SK-N-SH (cell line): ENCODE measurements at regions not wholly inside any gene's neighbourhood (a gene's known extent, or its start where the extent isn't known, plus 50 kb on each side); places are given as distances from the start of the nearest gene placed in this dataset.

Source experiments
- EZH2phosphoT487 ChIP-seq: fragments of 200-600 bp; sonication (generic); IDR thresholded peaks from 2 replicates; pipeline ENCODE4 v1.6.1; 2017; ENCODE audit warnings: low read depth, mixed run types, mild to moderate bottlenecking, antibody characterized with exemption, moderate library complexity, borderline replicate concordance
- GABPA ChIP-seq: IDR thresholded peaks from 2 replicates; pipeline ENCODE4 v1.4.0; 2012; ENCODE audit warnings: low read depth, mild to moderate bottlenecking
- JUND ChIP-seq: IDR thresholded peaks from 2 replicates; pipeline ENCODE4 v1.4.0; 2012
- MXI1 ChIP-seq: IDR thresholded peaks from 2 replicates; pipeline ENCODE4 v1.6.1; 2012; ENCODE audit warnings: mild to moderate bottlenecking, low read depth, low read length, improper control_type of control experiment
- RCOR1 ChIP-seq: fragments of 150-350 bp; IDR thresholded peaks from 2 replicates; pipeline ENCODE4 v1.6.1; 2017; ENCODE audit warnings: antibody characterized with exemption, low read length
- TF ChIP-seq, protein P1 (sequence below): fragments of 150-350 bp; IDR thresholded peaks from 2 replicates; pipeline ENCODE4 v1.6.1; 2017; ENCODE audit warnings: antibody characterized with exemption, low read length, low read depth, borderline replicate concordance
- TF ChIP-seq, protein P2 (sequence below): fragments of 200-600 bp; sonication (generic); IDR thresholded peaks from 2 replicates; pipeline ENCODE4 v1.6.1; 2017; ENCODE audit warnings: antibody characterized with exemption, mild to moderate bottlenecking, moderate library complexity
- TF ChIP-seq, protein P3 (sequence below): IDR thresholded peaks from 2 replicates; pipeline ENCODE4 v1.4.0; 2012; ENCODE audit warnings: low read depth

DNA sequence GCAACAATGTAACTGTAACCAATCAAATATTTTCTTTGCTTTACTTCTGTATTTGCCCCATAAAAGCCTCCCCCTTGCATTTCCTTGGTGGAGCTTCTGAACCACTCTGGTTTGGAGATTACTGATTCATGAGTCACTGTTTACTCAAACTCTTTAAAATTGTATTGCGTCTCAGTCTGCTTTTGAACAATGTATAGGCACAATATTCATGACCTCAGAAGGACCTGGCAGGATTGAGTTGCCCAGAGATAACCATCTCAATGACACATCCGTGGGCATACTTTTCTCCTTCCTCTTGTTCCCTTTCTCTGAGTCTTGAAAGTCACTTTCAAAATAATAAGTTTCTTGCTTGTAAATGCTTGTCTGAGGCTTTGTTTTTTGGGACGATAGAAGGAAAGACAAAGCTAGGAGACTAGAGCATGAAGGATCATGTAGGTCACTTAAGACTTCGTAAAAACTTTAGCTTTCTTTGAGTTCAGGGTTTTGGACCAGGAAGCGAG lies 57.1 kb upstream of the POU1F1 start:
- TF ChIP-seq, protein P1, sequence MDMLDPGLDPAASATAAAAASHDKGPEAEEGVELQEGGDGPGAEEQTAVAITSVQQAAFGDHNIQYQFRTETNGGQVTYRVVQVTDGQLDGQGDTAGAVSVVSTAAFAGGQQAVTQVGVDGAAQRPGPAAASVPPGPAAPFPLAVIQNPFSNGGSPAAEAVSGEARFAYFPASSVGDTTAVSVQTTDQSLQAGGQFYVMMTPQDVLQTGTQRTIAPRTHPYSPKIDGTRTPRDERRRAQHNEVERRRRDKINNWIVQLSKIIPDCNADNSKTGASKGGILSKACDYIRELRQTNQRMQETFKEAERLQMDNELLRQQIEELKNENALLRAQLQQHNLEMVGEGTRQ: no peak
- TF ChIP-seq, protein P2, sequence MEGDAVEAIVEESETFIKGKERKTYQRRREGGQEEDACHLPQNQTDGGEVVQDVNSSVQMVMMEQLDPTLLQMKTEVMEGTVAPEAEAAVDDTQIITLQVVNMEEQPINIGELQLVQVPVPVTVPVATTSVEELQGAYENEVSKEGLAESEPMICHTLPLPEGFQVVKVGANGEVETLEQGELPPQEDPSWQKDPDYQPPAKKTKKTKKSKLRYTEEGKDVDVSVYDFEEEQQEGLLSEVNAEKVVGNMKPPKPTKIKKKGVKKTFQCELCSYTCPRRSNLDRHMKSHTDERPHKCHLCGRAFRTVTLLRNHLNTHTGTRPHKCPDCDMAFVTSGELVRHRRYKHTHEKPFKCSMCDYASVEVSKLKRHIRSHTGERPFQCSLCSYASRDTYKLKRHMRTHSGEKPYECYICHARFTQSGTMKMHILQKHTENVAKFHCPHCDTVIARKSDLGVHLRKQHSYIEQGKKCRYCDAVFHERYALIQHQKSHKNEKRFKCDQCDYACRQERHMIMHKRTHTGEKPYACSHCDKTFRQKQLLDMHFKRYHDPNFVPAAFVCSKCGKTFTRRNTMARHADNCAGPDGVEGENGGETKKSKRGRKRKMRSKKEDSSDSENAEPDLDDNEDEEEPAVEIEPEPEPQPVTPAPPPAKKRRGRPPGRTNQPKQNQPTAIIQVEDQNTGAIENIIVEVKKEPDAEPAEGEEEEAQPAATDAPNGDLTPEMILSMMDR: no peak
- TF ChIP-seq EZH2phosphoT487 (no peak), RCOR1 (no peak), MXI1 (no peak), JUND (peak; percentile 87), GABPA (no peak)
- TF ChIP-seq, protein P3, sequence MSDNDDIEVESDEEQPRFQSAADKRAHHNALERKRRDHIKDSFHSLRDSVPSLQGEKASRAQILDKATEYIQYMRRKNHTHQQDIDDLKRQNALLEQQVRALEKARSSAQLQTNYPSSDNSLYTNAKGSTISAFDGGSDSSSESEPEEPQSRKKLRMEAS: no peak
